Right lobe of liver (tissue), 4 donors: ENCODE measurements at regions not wholly inside any gene's neighbourhood (a gene's known extent, or its start where the extent isn't known, plus 50 kb on each side); places are given as distances from the start of the nearest gene placed in this dataset.

ENCODE experiments used
- CTCF ChIP-seq, 4 donors: fragments of 200-600 bp in 3 of 4; fragments of 450-650 bp in 1 of 4; IDR thresholded peaks; one replicate each; pipeline versions ENCODE4 v1.5.1 to v1.8.0; 2016 to 2022; ENCODE audit warnings: antibody characterized with exemption in 4 of 4, mild to moderate bottlenecking in 2 of 4
- POLR2A ChIP-seq: fragments of 450-650 bp; IDR thresholded peaks from one replicate; pipeline ENCODE4 v1.6.1; 2017; ENCODE audit warnings: antibody characterized with exemption, mild to moderate bottlenecking
- donor health status: DM: no; HTN: no; CAD: no.
- donor health status: DM: no; HTN: no; CAD: no.
- donor health status: DM: no; HTN: yes; CAD: no.

DNA sequence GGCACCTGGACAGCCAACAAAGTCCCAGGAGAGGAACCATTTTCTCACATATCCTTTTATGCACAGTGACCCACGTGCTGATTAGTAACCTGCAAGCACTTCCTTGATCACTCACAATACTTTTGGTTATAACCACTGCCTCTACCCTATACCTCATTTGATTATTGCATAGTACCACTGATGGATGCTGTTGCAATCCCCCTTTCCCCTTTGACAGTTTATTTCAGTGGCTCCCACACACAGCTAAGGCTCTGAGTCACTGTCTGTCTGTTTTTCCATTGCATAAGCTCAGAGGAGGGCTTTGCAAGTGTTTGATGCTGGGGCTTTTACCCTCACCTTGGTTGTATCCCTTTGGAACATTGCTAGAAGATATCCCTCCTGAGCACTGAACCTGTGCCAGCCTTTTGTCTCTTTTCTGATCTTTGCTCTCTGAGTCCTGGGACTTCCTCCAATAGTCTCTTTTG, 101.7 kb upstream of the RBBP8 start:
- no peak for TF ChIP-seq CTCF (IDR thresholded peaks at IDR 0.05)
- no peak for TF ChIP-seq POLR2A
